Right lobe of liver (tissue), 6 donors: ENCODE measurements at regions not wholly inside any gene's neighbourhood (a gene's known extent, or its start where the extent isn't known, plus 50 kb on each side); places are given as distances from the start of the nearest gene placed in this dataset.

ENCODE experiments used
- ATAC-seq, 4 donors: fragments of 200-7000 bp; cut with Tn5 transposase; one replicate each; pipeline ENCODE4 v1.9.1; 2020; ENCODE audit warnings: mild to moderate bottlenecking in 4 of 4, moderate library complexity in 4 of 4
- DNase-seq, 3 donors: peaks; one replicate each; pipeline ENCODE4 v3.0.0-alpha.2; 2020
- H3K27ac ChIP-seq, 3 donors: fragments of 200-600 bp; one replicate each; pipeline ENCODE4 v1.8.0; 2022
- H3K27me3 ChIP-seq, 2 donors: fragments of 200-600 bp; one replicate each; pipeline ENCODE4 v1.8.0; 2022
- H3K36me3 ChIP-seq, 4 donors: fragments of 200-600 bp; sonication (generic) in 1 of 4; one replicate each; pipeline versions ENCODE4 v1.5.1 to v1.8.0; 2017 to 2022; ENCODE audit warnings: control low read depth in 1 of 4
- H3K4me1 ChIP-seq, 4 donors: fragments of 200-600 bp; sonication (generic) in 1 of 4; one replicate each; pipeline versions ENCODE4 v1.5.1 to v1.8.0; 2017 to 2022; ENCODE audit warnings: control low read depth in 1 of 4
- H3K4me3 ChIP-seq, 3 donors: fragments of 200-600 bp; one replicate each; pipeline ENCODE4 v1.8.0; 2022
- H3K9me3 ChIP-seq, 4 donors: fragments of 200-600 bp; sonication (generic) in 1 of 4; one replicate each; pipeline versions ENCODE4 v1.5.1 to v1.8.0; 2017 to 2022; ENCODE audit warnings: control low read depth in 1 of 4
- POLR2A ChIP-seq: fragments of 450-650 bp; IDR thresholded peaks from one replicate; pipeline ENCODE4 v1.6.1; 2017; ENCODE audit warnings: antibody characterized with exemption, mild to moderate bottlenecking
- WGBS: methylation state at CpG from one replicate; pipeline ENCODE4 v1.1.6; 2018; ENCODE audit warnings: low coverage, low lambda C conversion rate; ENCODE audit not compliant: insufficient coverage; ENCODE audit errors: missing lambda C conversion rate; 5-methylcytosine and 5-hydroxymethylcytosine counted together
- intact Hi-C, 2 donors: fragments of 100-400 bp; cut with DNase I; formaldehyde crosslinking; loops; one replicate each; pipeline versions ENCODE4 v1.11.2 to v1.14.1; 2022
- TF ChIP-seq, protein P1 (sequence below), 4 donors: fragments of 200-600 bp in 3 of 4; fragments of 450-650 bp in 1 of 4; IDR thresholded peaks; one replicate each; pipeline versions ENCODE4 v1.5.1 to v1.8.0; 2016 to 2022; ENCODE audit warnings: antibody characterized with exemption in 4 of 4, mild to moderate bottlenecking in 2 of 4
- donor health status: DM: no; HTN: yes; CAD: no.
- donor health status: DM: no; HTN: no; CAD: no.
- donor health status: DM: no; HTN: no; CAD: no.
- donor health status: DM: no; HTN: yes; CAD: no.
- donor health status: DM: no; HTN: yes; CAD: no.

DNA sequence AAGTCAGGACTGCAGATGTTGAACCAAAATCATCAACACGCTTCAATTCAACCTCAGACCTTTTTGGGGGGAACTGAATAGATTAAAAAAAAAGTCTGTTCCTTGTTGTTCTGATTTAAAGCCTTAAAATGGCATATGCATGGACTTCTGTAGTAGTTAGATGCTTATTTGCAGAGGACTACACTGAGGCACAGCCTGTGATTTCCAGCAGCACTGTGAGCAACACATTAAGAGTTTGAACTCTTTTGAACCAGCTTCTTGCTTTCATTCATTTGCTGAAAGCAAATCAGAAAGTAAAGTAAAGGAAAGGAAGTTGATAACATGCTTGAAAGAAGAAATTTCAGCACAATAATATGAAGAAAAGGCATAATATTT, 60.7 kb upstream of the DMAC1 start:
- WGBS = 33% methylated on average over 1 of the region's 1 CpG
- intact Hi-C loops = no loop called here
- TF ChIP-seq, protein P1, sequence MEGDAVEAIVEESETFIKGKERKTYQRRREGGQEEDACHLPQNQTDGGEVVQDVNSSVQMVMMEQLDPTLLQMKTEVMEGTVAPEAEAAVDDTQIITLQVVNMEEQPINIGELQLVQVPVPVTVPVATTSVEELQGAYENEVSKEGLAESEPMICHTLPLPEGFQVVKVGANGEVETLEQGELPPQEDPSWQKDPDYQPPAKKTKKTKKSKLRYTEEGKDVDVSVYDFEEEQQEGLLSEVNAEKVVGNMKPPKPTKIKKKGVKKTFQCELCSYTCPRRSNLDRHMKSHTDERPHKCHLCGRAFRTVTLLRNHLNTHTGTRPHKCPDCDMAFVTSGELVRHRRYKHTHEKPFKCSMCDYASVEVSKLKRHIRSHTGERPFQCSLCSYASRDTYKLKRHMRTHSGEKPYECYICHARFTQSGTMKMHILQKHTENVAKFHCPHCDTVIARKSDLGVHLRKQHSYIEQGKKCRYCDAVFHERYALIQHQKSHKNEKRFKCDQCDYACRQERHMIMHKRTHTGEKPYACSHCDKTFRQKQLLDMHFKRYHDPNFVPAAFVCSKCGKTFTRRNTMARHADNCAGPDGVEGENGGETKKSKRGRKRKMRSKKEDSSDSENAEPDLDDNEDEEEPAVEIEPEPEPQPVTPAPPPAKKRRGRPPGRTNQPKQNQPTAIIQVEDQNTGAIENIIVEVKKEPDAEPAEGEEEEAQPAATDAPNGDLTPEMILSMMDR (IDR thresholded peaks at IDR 0.05) = no peak
- no peak for TF ChIP-seq POLR2A

DNA sequence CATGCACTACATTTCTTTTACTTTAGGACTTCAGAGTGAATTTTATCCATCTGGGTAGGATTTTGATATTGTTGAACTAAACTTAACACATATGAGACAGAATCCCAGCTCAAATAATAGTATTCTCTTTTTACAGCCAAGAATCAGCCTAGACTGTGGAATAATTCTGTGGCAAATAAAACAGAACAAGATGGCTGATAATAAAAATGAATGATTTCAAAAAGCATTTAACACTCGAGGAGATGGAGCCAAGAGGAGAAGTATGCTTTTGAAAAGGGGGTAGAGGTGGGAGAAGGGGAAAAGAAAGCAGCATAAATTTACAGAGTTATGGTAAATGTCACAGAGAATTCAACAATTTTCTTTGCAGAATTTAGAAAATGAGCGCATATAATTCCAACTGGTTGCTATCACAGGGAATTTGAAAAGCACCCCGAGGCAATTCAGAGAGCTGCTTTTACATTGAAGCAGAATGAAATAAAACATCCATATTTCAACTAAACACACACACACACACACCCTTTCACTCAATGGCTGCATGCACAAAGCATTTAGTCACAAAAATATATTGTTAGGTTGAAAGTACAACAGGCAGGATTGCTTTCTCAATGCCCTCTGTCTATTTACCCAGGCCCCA, 60.2 kb upstream of the DMAC1 start:
- Histone ChIP-seq H3K36me3 (no peaks in the 10 kb centered on the region), H3K9me3 (no peaks in the 10 kb centered on the region), H3K27ac (no peak overlapping the region), H3K4me1 (no peaks in the 10 kb centered on the region), H3K4me3 (no peak overlapping the region), H3K27me3 (no peaks in the 10 kb centered on the region)
- WGBS = 61% methylated on average over 2 of the region's 3 CpGs
- no peak for DNase-seq
- TF ChIP-seq, protein P1 (IDR thresholded peaks at IDR 0.05) = no peak
- TF ChIP-seq POLR2A = no peak
- intact Hi-C loops = no loop called here
- no peak for ATAC-seq

More for the DNA sequence above, 60.7 kb upstream of the DMAC1 start:
- Histone ChIP-seq H3K27me3 (no peaks in the 10 kb centered on the region), H3K36me3 (no peaks in the 10 kb centered on the region), H3K4me1 (no peaks in the 10 kb centered on the region), H3K4me3 (no peak overlapping the region), H3K27ac (no peak overlapping the region), H3K9me3 (no peaks in the 10 kb centered on the region)
- DNase-seq = no peak
- ATAC-seq = no peak

DNA sequence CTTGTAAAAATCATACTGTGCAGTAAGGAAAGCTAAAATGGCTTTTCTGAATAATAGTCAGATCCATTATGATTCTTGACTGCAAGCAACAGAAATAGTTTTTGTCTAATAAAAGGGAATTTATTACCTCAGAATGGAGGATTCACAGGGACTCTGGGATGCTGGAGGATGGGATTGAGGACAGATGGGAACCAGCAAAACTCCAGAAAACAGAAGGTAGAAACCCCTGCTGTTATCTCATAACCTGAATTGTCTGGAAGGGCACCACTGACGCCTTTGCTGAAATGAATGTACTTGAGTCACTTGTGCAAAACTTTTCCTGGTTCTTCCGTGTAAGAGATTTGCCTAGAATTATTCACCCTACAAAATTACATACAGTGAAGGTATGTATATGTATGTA, 58.6 kb upstream of the DMAC1 start:
- intact Hi-C loops = no loop called here
- Histone ChIP-seq H3K9me3 (no peaks in the 10 kb centered on the region), H3K27ac (no peak overlapping the region), H3K36me3 (no peaks in the 10 kb centered on the region), H3K4me1 (no peaks in the 10 kb centered on the region), H3K4me3 (no peak overlapping the region), H3K27me3 (no peaks in the 10 kb centered on the region)
- TF ChIP-seq, protein P1 (IDR thresholded peaks at IDR 0.05) = no peak
- no peak for TF ChIP-seq POLR2A
- 42% methylated on average over 2 of the region's 2 CpGs for WGBS
- ATAC-seq (no peak), DNase-seq (no peak)

DNA sequence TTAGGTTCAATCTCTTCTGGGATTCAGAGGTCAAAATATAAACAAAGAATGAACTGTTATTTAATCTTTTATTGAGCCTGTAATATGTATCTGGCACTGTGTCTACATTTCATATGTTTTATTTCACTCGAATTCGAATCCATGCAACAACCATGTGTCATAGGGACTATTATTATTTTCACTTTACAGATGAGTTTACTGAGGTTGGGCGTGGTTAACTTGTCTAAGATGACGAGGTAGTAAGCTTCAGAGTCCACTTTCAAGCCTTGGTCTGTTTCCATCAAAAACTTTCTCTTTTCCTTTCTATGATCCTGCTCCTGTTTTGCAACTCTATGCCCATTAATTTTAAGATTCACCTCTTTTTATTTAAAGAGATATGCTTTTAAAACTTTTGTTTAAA, 55.2 kb upstream of the DMAC1 start:
- DNase-seq (no peak), ATAC-seq (no peak)
- H3K4me3 ChIP-seq = no peak overlapping the region
- intact Hi-C loops = no loop called here
- H3K4me1 ChIP-seq = no peaks in the 10 kb centered on the region
- TF ChIP-seq, protein P1 (IDR thresholded peaks at IDR 0.05) = no peak
- TF ChIP-seq POLR2A = no peak
- no peaks in the 10 kb centered on the region for H3K9me3 ChIP-seq
- H3K27me3 ChIP-seq = no peaks in the 10 kb centered on the region
- no peaks in the 10 kb centered on the region for H3K36me3 ChIP-seq
- WGBS = 34% methylated on average over 4 of the region's 4 CpGs
- H3K27ac ChIP-seq = no peak overlapping the region
